Fibroblast of villous mesenchyme (primary cell): ENCODE measurements at regions not wholly inside any gene's neighbourhood (a gene's known extent, or its start where the extent isn't known, plus 50 kb on each side); places are given as distances from the start of the nearest gene placed in this dataset.

Experiments used
- DNase-seq: peaks from one replicate; pipeline ENCODE4 v3.0.0-alpha.2; 2010; ENCODE audit warnings: low read depth
- H3K4me3 ChIP-seq: 2 replicates; pipeline ENCODE4 v1.5.1; 2011; ENCODE audit warnings: low read depth, mild to moderate bottlenecking, low read length
- CTCF ChIP-seq: IDR thresholded peaks from 2 replicates; pipeline ENCODE4 v1.5.1; 2012; ENCODE audit warnings: low read depth, mild to moderate bottlenecking, low read length; ENCODE audit not compliant: insufficient read depth

- peak; percentile 7 for TF ChIP-seq CTCF
- DNase-seq, result peak; percentile 49
Observed at GRCh38 chr5:167967494-167968177, 323.8 kb upstream of the WWC1 start.

GRCh38 chr5:167968837-167969236 lies 322.6 kb upstream of the WWC1 start:
- no peak overlapping the region for H3K4me3 ChIP-seq
- no peak for DNase-seq
- no peak for TF ChIP-seq CTCF

More at GRCh38 chr5:167967494-167968177, 323.8 kb upstream of the WWC1 start:
- H3K4me3 ChIP-seq, result no peak overlapping the region

- DNase-seq, result no peak
Observed at GRCh38 chr5:167969998-167970397, 321.4 kb upstream of the WWC1 start.

GRCh38 chr5:167971706-167972105 lies 319.7 kb upstream of the WWC1 start:
- H3K4me3 ChIP-seq, result no peak overlapping the region
- no peak for DNase-seq
- no peak for TF ChIP-seq CTCF

More at GRCh38 chr5:167969998-167970397, 321.4 kb upstream of the WWC1 start:
- TF ChIP-seq CTCF, result peak; percentile 16
- no peak overlapping the region for H3K4me3 ChIP-seq

DNA sequence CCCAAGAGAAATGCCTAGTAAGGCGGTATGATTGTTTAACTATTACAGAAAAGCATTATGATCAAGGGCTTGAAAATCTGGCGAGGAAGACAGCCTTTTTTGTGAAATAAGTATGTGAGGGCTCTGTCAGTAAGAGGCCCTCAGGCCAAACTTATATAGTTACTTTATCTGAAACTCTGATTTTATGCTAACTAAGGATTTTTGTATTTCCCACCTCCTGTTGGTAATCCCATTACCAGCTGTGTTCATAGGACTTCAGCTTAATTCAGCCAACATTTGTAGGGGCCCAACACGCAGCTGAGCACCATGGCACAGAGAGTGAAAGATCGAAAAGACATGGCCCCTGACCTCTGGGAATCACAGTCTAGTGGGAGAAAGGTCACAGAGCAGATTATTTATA lies 318.3 kb upstream of the WWC1 start:
- no peak overlapping the region for H3K4me3 ChIP-seq
- TF ChIP-seq CTCF, result no peak
- DNase-seq, result no peak

DNA sequence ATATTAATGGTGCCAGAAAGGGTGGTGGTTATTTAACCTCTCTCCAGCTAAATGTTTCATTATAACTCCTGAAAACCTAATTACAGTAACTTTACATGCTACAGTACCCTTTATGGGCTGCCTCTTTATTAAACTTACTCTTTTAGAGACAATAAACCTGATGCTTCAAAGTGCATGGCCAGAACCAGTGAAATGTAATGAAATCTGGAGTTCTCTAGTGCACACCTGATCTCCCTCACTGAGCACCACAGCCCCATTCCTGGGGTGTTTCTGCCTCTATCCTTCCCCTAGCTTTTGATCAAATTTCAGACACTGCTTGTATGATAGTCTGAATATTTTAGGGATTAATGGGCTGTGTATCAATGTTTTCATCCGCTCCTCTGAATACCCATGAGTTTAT lies 306.5 kb upstream of the WWC1 start:
- DNase-seq, result no peak
- H3K4me3 ChIP-seq, result no peak overlapping the region
- TF ChIP-seq CTCF, result no peak

DNA sequence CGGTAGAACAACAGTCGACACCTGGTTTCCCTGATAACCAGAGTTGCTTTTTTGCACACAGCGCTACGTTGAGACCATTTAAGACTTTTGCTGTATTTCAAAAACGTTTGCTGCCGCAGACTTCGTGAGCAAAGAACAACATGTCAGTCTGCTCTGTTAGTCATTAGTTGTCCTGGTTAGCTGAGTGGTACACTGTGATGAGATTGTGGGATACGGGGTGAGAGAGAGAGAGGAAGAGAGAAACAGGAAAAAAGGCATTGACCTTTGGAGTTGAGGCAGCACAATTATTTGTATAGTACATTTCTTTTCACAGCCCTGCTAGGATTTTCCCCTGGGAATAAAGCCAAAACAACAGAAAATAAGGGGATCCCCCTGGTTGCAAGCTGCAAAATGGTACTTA lies 306.1 kb upstream of the WWC1 start:
- DNase-seq, result no peak
- no peak overlapping the region for H3K4me3 ChIP-seq
- TF ChIP-seq CTCF, result no peak
